ENCODE measurements at regions not wholly inside any gene's neighbourhood (a gene's known extent, or its start where the extent isn't known, plus 50 kb on each side); places are given as distances from the start of the nearest gene placed in this dataset.
"Not testable (repeated sequence)": the region's sequence is repeated elsewhere in the genome, so short reads cannot be mapped to it uniquely, and the experiment has no call there.

GRCh38 chr5:17401470-17402288, 96.4 kb upstream of the TAF11L2 start:
- FAIRE-seq = no peak

- no peak for FAIRE-seq
Measured at GRCh38 chr5:17402289-17403121, 95.5 kb upstream of the TAF11L2 start.

- FAIRE-seq = no peak
Measured at GRCh38 chr5:17403695-17404490, 94.1 kb upstream of the TAF11L2 start.

GRCh38 chr5:17405976-17406375, 92.1 kb upstream of the TAF11L2 start:
- no peak for FAIRE-seq

GRCh38 chr5:17406423-17406838, 91.6 kb upstream of the TAF11L2 start:
- FAIRE-seq = no peak

- no peak for FAIRE-seq
Measured at GRCh38 chr5:17411436-17412402, 86.3 kb upstream of the TAF11L2 start.

GRCh38 chr5:17412760-17413671, 85.0 kb upstream of the TAF11L2 start:
- FAIRE-seq = no peak

- no peak for FAIRE-seq
Measured at GRCh38 chr5:17413691-17414090, 84.3 kb upstream of the TAF11L2 start.

GRCh38 chr5:17415321-17415758, 82.7 kb upstream of the TAF11L2 start:
- no peak for FAIRE-seq

GRCh38 chr5:17416374-17416773, 81.7 kb upstream of the TAF11L2 start:
- FAIRE-seq = not testable (repeated sequence)

- no peak for FAIRE-seq
Measured at GRCh38 chr5:17424674-17425073, 73.4 kb upstream of the TAF11L2 start.

- no peak for FAIRE-seq
Measured at GRCh38 chr5:17425385-17426070, 72.5 kb upstream of the TAF11L2 start.

- FAIRE-seq = no peak
Measured at GRCh38 chr5:17426104-17426749, 71.8 kb upstream of the TAF11L2 start.

- FAIRE-seq = no peak
Measured at GRCh38 chr5:17428176-17428800, 69.7 kb upstream of the TAF11L2 start.

GRCh38 chr5:17429353-17429752, 68.7 kb upstream of the TAF11L2 start:
- no peak for FAIRE-seq

- no peak for FAIRE-seq
Measured at GRCh38 chr5:17430241-17430640, 67.8 kb upstream of the TAF11L2 start.

GRCh38 chr5:17431272-17432050, 66.6 kb upstream of the TAF11L2 start:
- FAIRE-seq = no peak

GRCh38 chr5:17432569-17432968, 65.5 kb upstream of the TAF11L2 start:
- no peak for FAIRE-seq
